IMR-90 (cell line): ENCODE measurements at regions not wholly inside any gene's neighbourhood (a gene's known extent, or its start where the extent isn't known, plus 50 kb on each side); places are given as distances from the start of the nearest gene placed in this dataset.

Experiments
- CTCF ChIP-seq: conservative IDR thresholded peaks from 2 replicates; pipeline ENCODE4 v1.5.1; 2012; ENCODE audit warnings: mild to moderate bottlenecking, low read depth, low read length, improper control_type of control experiment
- RCOR1 ChIP-seq: IDR thresholded peaks from 2 replicates; pipeline ENCODE4 v1.6.1; 2012; ENCODE audit warnings: mild to moderate bottlenecking, low read length, improper control_type of control experiment; ENCODE audit not compliant: insufficient replicate concordance

GRCh38 chr4:153973942-153974341, 185.1 kb upstream of the SFRP2 start:
- TF ChIP-seq RCOR1 (no peak), CTCF (no peak)
